Astrocyte (in vitro differentiated cells and primary cell): ENCODE measurements at regions not wholly inside any gene's neighbourhood (a gene's known extent, or its start where the extent isn't known, plus 50 kb on each side); places are given as distances from the start of the nearest gene placed in this dataset.

Experiments
- DNase-seq: peaks from one replicate; pipeline ENCODE4 v3.0.0-alpha.2; 2010; ENCODE audit warnings: low read depth
- FAIRE-seq: peaks from 2 replicates; lab custom pipeline; 2011; peaks lifted over from hg19 to GRCh38; lab: Jason Lieb, UNC
- H2AFZ ChIP-seq: 2 replicates; pipeline ENCODE4 v1.6.0; 2012; ENCODE audit warnings: low read depth, low read length, inconsistent platforms
- H3K27ac ChIP-seq: 2 replicates; pipeline ENCODE4 v1.5.1; 2011; ENCODE audit warnings: low read depth, low read length, inconsistent platforms
- H3K27me3 ChIP-seq: 2 replicates; pipeline ENCODE4 v1.6.0; 2011; ENCODE audit warnings: low read length, inconsistent platforms; ENCODE audit not compliant: insufficient read depth
- H3K36me3 ChIP-seq: 2 replicates; pipeline ENCODE4 v1.5.1; 2011; ENCODE audit warnings: low read length, inconsistent platforms; ENCODE audit not compliant: insufficient read depth
- H3K4me1 ChIP-seq: 2 replicates; pipeline ENCODE4 v1.5.1; 2011; ENCODE audit warnings: low read length, inconsistent platforms; ENCODE audit not compliant: insufficient read depth
- H3K4me2 ChIP-seq: 2 replicates; pipeline ENCODE4 v1.6.0; 2012; ENCODE audit warnings: low read length, inconsistent platforms
- H3K4me3 ChIP-seq: 2 replicates; pipeline ENCODE4 v1.5.1; 2011; ENCODE audit warnings: low read depth, mild to moderate bottlenecking, low read length, inconsistent platforms; ENCODE audit not compliant: insufficient read depth
- H3K79me2 ChIP-seq: 2 replicates; pipeline ENCODE4 v1.6.0; 2012; ENCODE audit warnings: mild to moderate bottlenecking, low read length, inconsistent platforms; ENCODE audit not compliant: insufficient read depth
- H3K9ac ChIP-seq: 2 replicates; pipeline ENCODE4 v1.6.0; 2012; ENCODE audit warnings: mild to moderate bottlenecking, low read length, inconsistent platforms
- H3K9me3 ChIP-seq: 2 replicates; pipeline ENCODE4 v1.5.1; 2012; ENCODE audit warnings: low read depth, mild to moderate bottlenecking, low read length, inconsistent platforms; ENCODE audit not compliant: insufficient read depth
- H4K20me1 ChIP-seq: 2 replicates; pipeline ENCODE4 v1.6.0; 2012; ENCODE audit warnings: low read length, inconsistent platforms; ENCODE audit not compliant: insufficient read depth
- H3K27ac Mint-ChIP-seq: one replicate; pipeline ENCODE4 v1.8.0; 2021; ENCODE audit warnings: mild to moderate bottlenecking, mixed read lengths; ENCODE audit not compliant: unreplicated experiment
- H3K27me3 Mint-ChIP-seq: one replicate; pipeline ENCODE4 v1.8.0; 2021; ENCODE audit warnings: low read depth, mixed read lengths; ENCODE audit not compliant: unreplicated experiment
- H3K36me3 Mint-ChIP-seq: one replicate; pipeline ENCODE4 v1.8.0; 2021; ENCODE audit warnings: low read depth, mixed read lengths; ENCODE audit not compliant: unreplicated experiment
- H3K4me1 Mint-ChIP-seq: one replicate; pipeline ENCODE4 v1.8.0; 2021; ENCODE audit warnings: low read depth, mixed read lengths; ENCODE audit not compliant: unreplicated experiment
- H3K4me3 Mint-ChIP-seq: one replicate; pipeline ENCODE4 v1.8.0; 2021; ENCODE audit warnings: mild to moderate bottlenecking, moderate library complexity, mixed read lengths; ENCODE audit not compliant: unreplicated experiment
- H3K9me3 Mint-ChIP-seq: one replicate; pipeline ENCODE4 v1.8.0; 2021; ENCODE audit warnings: mild to moderate bottlenecking, mixed read lengths; ENCODE audit not compliant: unreplicated experiment
- EZH2 ChIP-seq: IDR thresholded peaks from 2 replicates; pipeline ENCODE4 v1.6.1; 2012; ENCODE audit warnings: mild to moderate bottlenecking, low read length, inconsistent platforms; ENCODE audit not compliant: insufficient read depth
- TF ChIP-seq, protein P1 (sequence below): IDR thresholded peaks from 2 replicates; pipeline ENCODE4 v1.5.1; 2011; ENCODE audit warnings: low read depth, mild to moderate bottlenecking, inconsistent platforms, low read length, moderate library complexity; ENCODE audit not compliant: insufficient read depth

- TF ChIP-seq EZH2: no peak
- TF ChIP-seq, protein P1, sequence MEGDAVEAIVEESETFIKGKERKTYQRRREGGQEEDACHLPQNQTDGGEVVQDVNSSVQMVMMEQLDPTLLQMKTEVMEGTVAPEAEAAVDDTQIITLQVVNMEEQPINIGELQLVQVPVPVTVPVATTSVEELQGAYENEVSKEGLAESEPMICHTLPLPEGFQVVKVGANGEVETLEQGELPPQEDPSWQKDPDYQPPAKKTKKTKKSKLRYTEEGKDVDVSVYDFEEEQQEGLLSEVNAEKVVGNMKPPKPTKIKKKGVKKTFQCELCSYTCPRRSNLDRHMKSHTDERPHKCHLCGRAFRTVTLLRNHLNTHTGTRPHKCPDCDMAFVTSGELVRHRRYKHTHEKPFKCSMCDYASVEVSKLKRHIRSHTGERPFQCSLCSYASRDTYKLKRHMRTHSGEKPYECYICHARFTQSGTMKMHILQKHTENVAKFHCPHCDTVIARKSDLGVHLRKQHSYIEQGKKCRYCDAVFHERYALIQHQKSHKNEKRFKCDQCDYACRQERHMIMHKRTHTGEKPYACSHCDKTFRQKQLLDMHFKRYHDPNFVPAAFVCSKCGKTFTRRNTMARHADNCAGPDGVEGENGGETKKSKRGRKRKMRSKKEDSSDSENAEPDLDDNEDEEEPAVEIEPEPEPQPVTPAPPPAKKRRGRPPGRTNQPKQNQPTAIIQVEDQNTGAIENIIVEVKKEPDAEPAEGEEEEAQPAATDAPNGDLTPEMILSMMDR: no peak
- Mint-ChIP-seq H3K36me3 (peaks cover 4% of the 10 kb centered on the region), H3K27ac (no peak overlapping the region), H3K9me3 (peaks cover 11% of the 10 kb centered on the region), H3K4me1 (peaks cover 9% of the 10 kb centered on the region), H3K4me3 (no peak overlapping the region), H3K27me3 (peaks cover 3% of the 10 kb centered on the region)
- H3K9ac ChIP-seq: no peak overlapping the region
- H3K27ac ChIP-seq: no peak overlapping the region
- no peaks in the 10 kb centered on the region for H3K4me1 ChIP-seq
- H3K4me3 ChIP-seq: no peak overlapping the region
- no peaks in the 10 kb centered on the region for H3K27me3 ChIP-seq
- no peaks in the 10 kb centered on the region for H3K36me3 ChIP-seq
- no peak for DNase-seq
- no peak for FAIRE-seq
- peaks cover 5% of the 10 kb centered on the region for H3K9me3 ChIP-seq
- no peak overlapping the region for H3K4me2 ChIP-seq
- H4K20me1 ChIP-seq: no peaks in the 10 kb centered on the region
- H3K79me2 ChIP-seq: no peaks in the 10 kb centered on the region
- H2AFZ ChIP-seq: no peak overlapping the region
These were observed 219.3 kb upstream of the SH3BP4 start for GRCh38 chr2:234732404-234733092.

DNA sequence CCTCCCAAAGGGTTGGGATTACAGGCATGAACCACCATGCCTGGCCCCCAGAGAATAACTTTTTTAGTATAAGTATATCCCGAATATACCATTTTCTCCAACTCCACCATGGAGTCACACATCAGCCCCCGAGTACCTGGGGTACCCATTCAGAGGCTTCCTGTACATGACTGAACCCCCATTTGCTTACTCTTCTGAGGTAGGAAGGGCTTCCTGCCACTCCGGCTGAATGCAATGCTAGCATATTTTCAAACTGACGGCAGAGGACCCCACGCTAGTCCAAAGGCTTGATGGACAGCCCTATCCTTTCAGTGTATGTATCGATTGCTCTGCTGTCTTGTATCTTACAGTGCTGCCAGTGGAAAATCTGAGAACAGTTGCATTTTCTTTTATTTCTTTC is 220.6 kb upstream of the SH3BP4 start:
- Mint-ChIP-seq H3K27me3 (peaks cover 3% of the 10 kb centered on the region), H3K9me3 (peaks cover 10% of the 10 kb centered on the region), H3K4me1 (peaks cover 9% of the 10 kb centered on the region), H3K36me3 (peaks cover 4% of the 10 kb centered on the region), H3K27ac (no peak overlapping the region), H3K4me3 (no peak overlapping the region)
- no peak overlapping the region for H3K4me3 ChIP-seq
- no peak for DNase-seq
- H3K27me3 ChIP-seq: no peaks in the 10 kb centered on the region
- TF ChIP-seq, protein P1: no peak
- TF ChIP-seq EZH2: no peak
- no peaks in the 10 kb centered on the region for H3K4me1 ChIP-seq
- no peak overlapping the region for H2AFZ ChIP-seq
- no peaks in the 10 kb centered on the region for H4K20me1 ChIP-seq
- peaks cover 5% of the 10 kb centered on the region for H3K9me3 ChIP-seq
- no peak for FAIRE-seq
- no peak overlapping the region for H3K9ac ChIP-seq
- no peak overlapping the region for H3K4me2 ChIP-seq
- H3K36me3 ChIP-seq: no peaks in the 10 kb centered on the region
- H3K79me2 ChIP-seq: no peaks in the 10 kb centered on the region
- no peak overlapping the region for H3K27ac ChIP-seq

- H3K27me3 Mint-ChIP-seq: no peaks in the 10 kb centered on the region
- peak overlapping the region; percentile 78 for H3K27ac Mint-ChIP-seq
- DNase-seq: no peak
- peaks cover 5% of the 10 kb centered on the region for H3K9me3 ChIP-seq
- H3K36me3 ChIP-seq: no peaks in the 10 kb centered on the region
- no peak overlapping the region for H3K27ac ChIP-seq
- H3K4me3 ChIP-seq: no peak overlapping the region
- H2AFZ ChIP-seq: no peak overlapping the region
- TF ChIP-seq, protein P1: no peak
- no peak for TF ChIP-seq EZH2
- no peak overlapping the region for H3K9ac ChIP-seq
- no peaks in the 10 kb centered on the region for H3K36me3 Mint-ChIP-seq
- H3K4me3 Mint-ChIP-seq: no peak overlapping the region
- FAIRE-seq: no peak
- peaks cover 4% of the 10 kb centered on the region for H3K9me3 Mint-ChIP-seq
- H3K79me2 ChIP-seq: no peaks in the 10 kb centered on the region
- no peaks in the 10 kb centered on the region for H3K27me3 ChIP-seq
- no peak overlapping the region for H3K4me2 ChIP-seq
- no peaks in the 10 kb centered on the region for H4K20me1 ChIP-seq
- peaks cover 18% of the 10 kb centered on the region for H3K4me1 Mint-ChIP-seq
- H3K4me1 ChIP-seq: peaks cover 5% of the 10 kb centered on the region
These were observed 221.7 kb upstream of the SH3BP4 start for GRCh38 chr2:234730066-234730640.
